ENCODE measurements at regions not wholly inside any gene's neighbourhood (a gene's known extent, or its start where the extent isn't known, plus 50 kb on each side); places are given as distances from the start of the nearest gene placed in this dataset.
"Not testable (repeated sequence)": the region's sequence is repeated elsewhere in the genome, so short reads cannot be mapped to it uniquely, and the experiment has no call there.

- H3K36me3 Mint-ChIP-seq (ENCODE audit: low read depth); H3K4me3 Mint-ChIP-seq; H3K27ac Mint-ChIP-seq; H3K27me3 Mint-ChIP-seq; H3K4me1 Mint-ChIP-seq (ENCODE audit: low read depth); H3K9me3 Mint-ChIP-seq: not testable (repeated sequence)
Observed at GRCh38 chr3:168660879-168661657, 565.3 kb upstream of the GOLIM4 start.

GRCh38 chr3:168659015-168659414 is 563.3 kb upstream of the GOLIM4 start:
- Mint-ChIP-seq H3K27me3 (no peaks in the 10 kb centered on the region), H3K4me1 (ENCODE audit: low read depth) (no peaks in the 10 kb centered on the region), H3K27ac (no peak overlapping the region), H3K4me3 (no peak overlapping the region), H3K9me3 (peaks cover 9% of the 10 kb centered on the region), H3K36me3 (ENCODE audit: low read depth) (no peaks in the 10 kb centered on the region)

GRCh38 chr3:168655611-168656010 is 559.9 kb upstream of the GOLIM4 start:
- Mint-ChIP-seq H3K4me1 (ENCODE audit: low read depth) (no peaks in the 10 kb centered on the region), H3K27me3 (no peaks in the 10 kb centered on the region), H3K36me3 (ENCODE audit: low read depth) (no peaks in the 10 kb centered on the region), H3K27ac (no peak overlapping the region), H3K9me3 (peaks cover 3% of the 10 kb centered on the region), H3K4me3 (no peak overlapping the region)

GRCh38 chr3:168654700-168655099 is 559.0 kb upstream of the GOLIM4 start:
- H3K27me3 Mint-ChIP-seq, result no peaks in the 10 kb centered on the region
- H3K9me3 Mint-ChIP-seq, result peaks cover 3% of the 10 kb centered on the region
- no peaks in the 10 kb centered on the region for H3K4me1 Mint-ChIP-seq (ENCODE audit: low read depth)
- no peak overlapping the region for H3K27ac Mint-ChIP-seq
- no peaks in the 10 kb centered on the region for H3K36me3 Mint-ChIP-seq (ENCODE audit: low read depth)
- no peak overlapping the region for H3K4me3 Mint-ChIP-seq

- Mint-ChIP-seq H3K4me3 (no peak overlapping the region), H3K9me3 (peaks cover 3% of the 10 kb centered on the region), H3K27me3 (no peaks in the 10 kb centered on the region), H3K36me3 (ENCODE audit: low read depth) (no peaks in the 10 kb centered on the region), H3K27ac (no peak overlapping the region), H3K4me1 (ENCODE audit: low read depth) (no peaks in the 10 kb centered on the region)
Observed at GRCh38 chr3:168653255-168653654, 557.5 kb upstream of the GOLIM4 start.

GRCh38 chr3:168648321-168648720 is 552.6 kb upstream of the GOLIM4 start:
- H3K4me3 Mint-ChIP-seq, result no peak overlapping the region
- H3K27ac Mint-ChIP-seq, result no peak overlapping the region
- H3K36me3 Mint-ChIP-seq (ENCODE audit: low read depth), result no peaks in the 10 kb centered on the region
- H3K27me3 Mint-ChIP-seq, result no peaks in the 10 kb centered on the region
- no peaks in the 10 kb centered on the region for H3K4me1 Mint-ChIP-seq (ENCODE audit: low read depth)
- no peaks in the 10 kb centered on the region for H3K9me3 Mint-ChIP-seq

- H3K9me3 Mint-ChIP-seq, result no peaks in the 10 kb centered on the region
- H3K4me3 Mint-ChIP-seq, result no peak overlapping the region
Observed at GRCh38 chr3:168647582-168647981, 551.9 kb upstream of the GOLIM4 start.

GRCh38 chr3:168645180-168645579 is 549.5 kb upstream of the GOLIM4 start:
- no peak overlapping the region for H3K27ac Mint-ChIP-seq
- H3K9me3 Mint-ChIP-seq, result no peaks in the 10 kb centered on the region
- no peaks in the 10 kb centered on the region for H3K36me3 Mint-ChIP-seq (ENCODE audit: low read depth)
- no peaks in the 10 kb centered on the region for H3K4me1 Mint-ChIP-seq (ENCODE audit: low read depth)
- no peak overlapping the region for H3K4me3 Mint-ChIP-seq
- H3K27me3 Mint-ChIP-seq, result no peaks in the 10 kb centered on the region

More at GRCh38 chr3:168647582-168647981, 551.9 kb upstream of the GOLIM4 start:
- Mint-ChIP-seq H3K4me1 (ENCODE audit: low read depth) (no peaks in the 10 kb centered on the region), H3K27ac (no peak overlapping the region), H3K36me3 (ENCODE audit: low read depth) (no peaks in the 10 kb centered on the region), H3K27me3 (no peaks in the 10 kb centered on the region)

GRCh38 chr3:168628549-168628948 is 532.8 kb upstream of the GOLIM4 start:
- H3K9me3 Mint-ChIP-seq, result no peaks in the 10 kb centered on the region
- no peak overlapping the region for H3K27ac Mint-ChIP-seq
- H3K36me3 Mint-ChIP-seq (ENCODE audit: low read depth), result no peaks in the 10 kb centered on the region
- H3K4me1 Mint-ChIP-seq (ENCODE audit: low read depth), result no peaks in the 10 kb centered on the region
- no peaks in the 10 kb centered on the region for H3K27me3 Mint-ChIP-seq
- no peak overlapping the region for H3K4me3 Mint-ChIP-seq

GRCh38 chr3:168625477-168625876 is 529.8 kb upstream of the GOLIM4 start:
- H3K9me3 Mint-ChIP-seq, result no peaks in the 10 kb centered on the region
- no peak overlapping the region for H3K27ac Mint-ChIP-seq
- H3K4me3 Mint-ChIP-seq, result no peak overlapping the region
- no peaks in the 10 kb centered on the region for H3K36me3 Mint-ChIP-seq (ENCODE audit: low read depth)
- no peaks in the 10 kb centered on the region for H3K27me3 Mint-ChIP-seq
- no peaks in the 10 kb centered on the region for H3K4me1 Mint-ChIP-seq (ENCODE audit: low read depth)

GRCh38 chr3:168624892-168625448 is 529.2 kb upstream of the GOLIM4 start:
- Mint-ChIP-seq H3K27me3 (no peaks in the 10 kb centered on the region), H3K36me3 (ENCODE audit: low read depth) (no peaks in the 10 kb centered on the region), H3K4me3 (no peak overlapping the region), H3K9me3 (no peaks in the 10 kb centered on the region), H3K27ac (no peak overlapping the region), H3K4me1 (ENCODE audit: low read depth) (no peaks in the 10 kb centered on the region)

GRCh38 chr3:168624195-168624594 is 528.5 kb upstream of the GOLIM4 start:
- H3K27me3 Mint-ChIP-seq, result no peaks in the 10 kb centered on the region
- no peaks in the 10 kb centered on the region for H3K4me1 Mint-ChIP-seq (ENCODE audit: low read depth)
- H3K9me3 Mint-ChIP-seq, result no peaks in the 10 kb centered on the region
- no peak overlapping the region for H3K4me3 Mint-ChIP-seq
- H3K36me3 Mint-ChIP-seq (ENCODE audit: low read depth), result no peaks in the 10 kb centered on the region
- no peak overlapping the region for H3K27ac Mint-ChIP-seq

- Mint-ChIP-seq H3K9me3 (no peaks in the 10 kb centered on the region), H3K4me3 (no peak overlapping the region), H3K27ac (no peak overlapping the region), H3K36me3 (ENCODE audit: low read depth) (no peaks in the 10 kb centered on the region), H3K27me3 (no peaks in the 10 kb centered on the region), H3K4me1 (ENCODE audit: low read depth) (no peaks in the 10 kb centered on the region)
Observed at GRCh38 chr3:168622795-168623194, 527.1 kb upstream of the GOLIM4 start.

GRCh38 chr3:168620854-168621253 is 525.1 kb upstream of the GOLIM4 start:
- H3K27me3 Mint-ChIP-seq, result no peaks in the 10 kb centered on the region
- no peak overlapping the region for H3K27ac Mint-ChIP-seq
- H3K4me3 Mint-ChIP-seq, result no peak overlapping the region

GRCh38 chr3:168618827-168619470 is 523.2 kb upstream of the GOLIM4 start:
- H3K4me3 Mint-ChIP-seq, result no peak overlapping the region
- no peak overlapping the region for H3K27ac Mint-ChIP-seq
- no peaks in the 10 kb centered on the region for H3K9me3 Mint-ChIP-seq
- H3K36me3 Mint-ChIP-seq (ENCODE audit: low read depth), result no peaks in the 10 kb centered on the region
- no peaks in the 10 kb centered on the region for H3K27me3 Mint-ChIP-seq
- H3K4me1 Mint-ChIP-seq (ENCODE audit: low read depth), result no peaks in the 10 kb centered on the region

More at GRCh38 chr3:168620854-168621253, 525.1 kb upstream of the GOLIM4 start:
- no peaks in the 10 kb centered on the region for H3K9me3 Mint-ChIP-seq
- H3K4me1 Mint-ChIP-seq (ENCODE audit: low read depth), result no peaks in the 10 kb centered on the region
- H3K36me3 Mint-ChIP-seq (ENCODE audit: low read depth), result no peaks in the 10 kb centered on the region
